HG03064 (cell line): ENCODE measurements at regions not wholly inside any gene's neighbourhood (a gene's known extent, or its start where the extent isn't known, plus 50 kb on each side); places are given as distances from the start of the nearest gene placed in this dataset.
"Not testable (repeated sequence)": the region's sequence is repeated elsewhere in the genome, so short reads cannot be mapped to it uniquely, and the experiment has no call there.

Experiments
- ATAC-seq: cut with Tn5 transposase; IDR thresholded peaks from one replicate; pipeline ENCODE4 v1.9.1; 2021; ENCODE audit warnings: low read depth; ENCODE audit not compliant: unreplicated experiment

- no peak for ATAC-seq
Observed at GRCh38 chr17:77558846-77559626, 399.5 kb upstream of the TNRC6C start.

GRCh38 chr17:77560381-77560780 is 398.1 kb upstream of the TNRC6C start:
- ATAC-seq: no peak

- no peak for ATAC-seq
Observed at GRCh38 chr17:77560841-77561240, 397.7 kb upstream of the TNRC6C start.

GRCh38 chr17:77562361-77562760 is 396.1 kb upstream of the TNRC6C start:
- not testable (repeated sequence) for ATAC-seq

- no peak for ATAC-seq
Observed at GRCh38 chr17:77563439-77564102, 394.9 kb upstream of the TNRC6C start.

- no peak for ATAC-seq
Observed at GRCh38 chr17:77564278-77564920, 394.1 kb upstream of the TNRC6C start.

GRCh38 chr17:77565166-77565565 is 393.3 kb upstream of the TNRC6C start:
- ATAC-seq: no peak

- ATAC-seq: no peak
Observed at GRCh38 chr17:77566151-77566550, 392.4 kb upstream of the TNRC6C start.

- no peak for ATAC-seq
Observed at GRCh38 chr17:77566566-77567138, 391.9 kb upstream of the TNRC6C start.

- no peak for ATAC-seq
Observed at GRCh38 chr17:77568540-77568939, 390.0 kb upstream of the TNRC6C start.

GRCh38 chr17:77569846-77570564 is 388.5 kb upstream of the TNRC6C start:
- no peak for ATAC-seq

GRCh38 chr17:77570565-77570898 is 388.0 kb upstream of the TNRC6C start:
- no peak for ATAC-seq

- no peak for ATAC-seq
Observed at GRCh38 chr17:77571155-77571981, 387.1 kb upstream of the TNRC6C start.

GRCh38 chr17:77572065-77572601 is 386.4 kb upstream of the TNRC6C start:
- ATAC-seq: no peak

GRCh38 chr17:77572851-77573250 is 385.7 kb upstream of the TNRC6C start:
- no peak for ATAC-seq

- no peak for ATAC-seq
Observed at GRCh38 chr17:77577491-77577890, 381.0 kb upstream of the TNRC6C start.

GRCh38 chr17:77579131-77579530 is 379.4 kb upstream of the TNRC6C start:
- ATAC-seq: no peak

GRCh38 chr17:77579682-77580081 is 378.8 kb upstream of the TNRC6C start:
- no peak for ATAC-seq

GRCh38 chr17:77580531-77581270 is 377.8 kb upstream of the TNRC6C start:
- no peak for ATAC-seq
